ENCODE measurements at regions not wholly inside any gene's neighbourhood (a gene's known extent, or its start where the extent isn't known, plus 50 kb on each side); places are given as distances from the start of the nearest gene placed in this dataset.

DNA sequence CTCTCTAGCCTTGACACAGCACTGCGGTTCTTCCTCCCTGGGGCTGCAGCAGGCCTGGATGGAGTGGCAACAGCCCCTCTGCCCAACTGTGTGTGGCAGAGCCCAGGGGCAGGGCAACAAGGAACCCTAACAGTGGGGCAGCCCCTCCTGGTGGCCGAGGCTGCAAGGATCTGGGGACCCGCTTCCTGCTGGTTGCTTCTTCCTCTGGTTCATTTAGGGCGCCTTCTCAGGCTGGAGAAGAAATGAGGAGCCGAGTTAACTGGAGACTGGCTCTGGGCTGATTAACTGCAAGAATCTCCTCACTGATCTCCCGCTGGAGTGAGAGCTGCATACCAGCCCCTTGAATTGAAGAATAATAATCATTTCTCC lies 80.1 kb upstream of the EMX2 start:
- no peak overlapping the region for H3K4me3 ChIP-seq (ENCODE audit: low read depth in 2 of 2, low read length in 1 of 2)

More for the DNA sequence above, 80.1 kb upstream of the EMX2 start:
- H3K9ac ChIP-seq = no peak overlapping the region
- POLR2A ChIA-PET = no interaction called here
- H2AFZ ChIP-seq (ENCODE audit: low read depth) = no peak overlapping the region
- no peak for DNase-seq
- no peaks in the 10 kb centered on the region for H3K9me3 ChIP-seq
- WGBS (ENCODE audit: low lambda C conversion rate) = 29% methylated on average over 4 of the region's 6 CpGs
- H4K20me1 ChIP-seq (ENCODE audit: insufficient read depth) = no peaks in the 10 kb centered on the region
- no peak overlapping the region for H3K27ac ChIP-seq (ENCODE audit: low read depth in 2 of 2, low read length in 1 of 2)
- TF ChIP-seq NFIC (IDR thresholded peaks at IDR 0.05; ENCODE audit: borderline replicate concordance) (no peak), FOXJ3 (CRISPR knock-in tag; IDR thresholded peaks at IDR 0.05) (no peak), SIN3A (IDR thresholded peaks at IDR 0.05; ENCODE audit: borderline replicate concordance, low read depth, low read length) (no peak), TAF1 (IDR thresholded peaks at IDR 0.05; ENCODE audit: borderline replicate concordance, low read depth, low read length) (no peak), YY1 (IDR thresholded peaks at IDR 0.05; ENCODE audit: low read depth) (no peak), CTCF (IDR thresholded peaks at IDR 0.05) (no peak), MEF2A (IDR thresholded peaks at IDR 0.05; ENCODE audit: borderline replicate concordance, low read depth) (no peak), JUND (IDR thresholded peaks at IDR 0.05) (no peak), REST (IDR thresholded peaks at IDR 0.05; ENCODE audit: low read depth, low read length) (no peak), POLR2AphosphoS5 (IDR thresholded peaks at IDR 0.05; ENCODE audit: low read depth, low read length) (no peak), MXI1 (IDR thresholded peaks at IDR 0.05; ENCODE audit: low read depth, low read length) (no peak), RCOR1 (IDR thresholded peaks at IDR 0.05; ENCODE audit: low read length) (no peak), RFX5 (IDR thresholded peaks at IDR 0.05; ENCODE audit: low read length) (no peak), GABPA (IDR thresholded peaks at IDR 0.05; ENCODE audit: low read depth) (no peak)
- TF ChIP-seq, protein P1, sequence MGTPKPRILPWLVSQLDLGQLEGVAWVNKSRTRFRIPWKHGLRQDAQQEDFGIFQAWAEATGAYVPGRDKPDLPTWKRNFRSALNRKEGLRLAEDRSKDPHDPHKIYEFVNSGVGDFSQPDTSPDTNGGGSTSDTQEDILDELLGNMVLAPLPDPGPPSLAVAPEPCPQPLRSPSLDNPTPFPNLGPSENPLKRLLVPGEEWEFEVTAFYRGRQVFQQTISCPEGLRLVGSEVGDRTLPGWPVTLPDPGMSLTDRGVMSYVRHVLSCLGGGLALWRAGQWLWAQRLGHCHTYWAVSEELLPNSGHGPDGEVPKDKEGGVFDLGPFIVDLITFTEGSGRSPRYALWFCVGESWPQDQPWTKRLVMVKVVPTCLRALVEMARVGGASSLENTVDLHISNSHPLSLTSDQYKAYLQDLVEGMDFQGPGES (IDR thresholded peaks at IDR 0.05; ENCODE audit: low read depth, low read length) = no peak
- TF ChIP-seq, protein P2, sequence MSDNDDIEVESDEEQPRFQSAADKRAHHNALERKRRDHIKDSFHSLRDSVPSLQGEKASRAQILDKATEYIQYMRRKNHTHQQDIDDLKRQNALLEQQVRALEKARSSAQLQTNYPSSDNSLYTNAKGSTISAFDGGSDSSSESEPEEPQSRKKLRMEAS (IDR thresholded peaks at IDR 0.05; ENCODE audit: low read depth) = no peak
- TF ChIP-seq, protein P3, sequence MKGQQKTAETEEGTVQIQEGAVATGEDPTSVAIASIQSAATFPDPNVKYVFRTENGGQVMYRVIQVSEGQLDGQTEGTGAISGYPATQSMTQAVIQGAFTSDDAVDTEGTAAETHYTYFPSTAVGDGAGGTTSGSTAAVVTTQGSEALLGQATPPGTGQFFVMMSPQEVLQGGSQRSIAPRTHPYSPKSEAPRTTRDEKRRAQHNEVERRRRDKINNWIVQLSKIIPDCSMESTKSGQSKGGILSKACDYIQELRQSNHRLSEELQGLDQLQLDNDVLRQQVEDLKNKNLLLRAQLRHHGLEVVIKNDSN (IDR thresholded peaks at IDR 0.05; ENCODE audit: borderline replicate concordance, low read depth) = no peak
- TF ChIP-seq, protein P4, sequence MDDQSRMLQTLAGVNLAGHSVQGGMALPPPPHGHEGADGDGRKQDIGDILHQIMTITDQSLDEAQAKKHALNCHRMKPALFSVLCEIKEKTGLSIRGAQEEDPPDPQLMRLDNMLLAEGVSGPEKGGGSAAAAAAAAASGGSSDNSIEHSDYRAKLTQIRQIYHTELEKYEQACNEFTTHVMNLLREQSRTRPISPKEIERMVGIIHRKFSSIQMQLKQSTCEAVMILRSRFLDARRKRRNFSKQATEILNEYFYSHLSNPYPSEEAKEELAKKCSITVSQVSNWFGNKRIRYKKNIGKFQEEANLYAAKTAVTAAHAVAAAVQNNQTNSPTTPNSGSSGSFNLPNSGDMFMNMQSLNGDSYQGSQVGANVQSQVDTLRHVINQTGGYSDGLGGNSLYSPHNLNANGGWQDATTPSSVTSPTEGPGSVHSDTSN (IDR thresholded peaks at IDR 0.05) = no peak
- CTCF ChIA-PET = interaction anchor here (0.9 to 1.9 kb wide), 2 partner anchors 13 to 245 kb away, joined by 3 to 7 read pairs; no protein-coding TSS in a partner anchor
- no peaks in the 10 kb centered on the region for H3K9me2 ChIP-seq
- H3K36me3 ChIP-seq (replicated peaks in 1 of 2; ENCODE audit: control insufficient read depth in 1 of 2, insufficient read depth in 2 of 2, low read length in 1 of 2) = no peaks in the 10 kb centered on the region
- no peak overlapping the region for H3K4me2 ChIP-seq
- no peaks in the 10 kb centered on the region; a peak in 1 of 4 replicates for H3K4me1 ChIP-seq (ENCODE audit: control insufficient read depth in 1 of 2, insufficient read depth in 2 of 2, low read depth in 1 of 2, low read length in 1 of 2)
- no peaks in the 10 kb centered on the region for H3K27me3 ChIP-seq (ENCODE audit: insufficient read depth)
- H3F3A ChIP-seq (replicated peaks; ENCODE audit: insufficient read depth) = no peaks in the 10 kb centered on the region
- H3K79me2 ChIP-seq (ENCODE audit: insufficient read depth) = no peaks in the 10 kb centered on the region

All from SK-N-SH (cell line).